K562 (cell line): ENCODE measurements at regions not wholly inside any gene's neighbourhood (a gene's known extent, or its start where the extent isn't known, plus 50 kb on each side); places are given as distances from the start of the nearest gene placed in this dataset.

ENCODE experiments used
- ATAC-seq: fragments of 200-7000 bp; cut with Tn5 transposase; 3 replicates; pipeline ENCODE4 v1.9.1; 2020; ENCODE audit warnings: moderate library complexity
- BruUV-seq: library from RNA; stranded (reverse); fragments of 400-500 nt; replicated peaks from 2 replicates; lab custom pipeline; 2021; lab: Mats Ljungman, UMichigan
- CTCF ChIA-PET: fragments of 300-600 bp; formaldehyde crosslinking; extraction: SDS; loops from one replicate; lab custom pipeline; 2021; ENCODE audit warnings: low intra/inter-chr PET ratio; lab: Yijun Ruan, JAX
- POLR2A ChIA-PET: fragments of 300-600, 350-650 bp; sonication (Branson Sonifier 250); formaldehyde crosslinking; extraction: SDS; loops from one replicate; lab custom pipeline; 2021; ENCODE audit warnings: antibody characterized with exemption, inconsistent platforms; lab: Yijun Ruan, JAX
- DNase-seq, 4 experiments: peaks; one replicate each; pipeline versions ENCODE4 v3.0.0 to v3.0.0-alpha.2; 2011 to 2018; ENCODE audit warnings: low spot score in 3 of 4, mixed read lengths in 3 of 4; ENCODE audit errors: extremely low read depth in 1 of 4
- FAIRE-seq: peaks from 2 replicates; lab custom pipeline; 2011; peaks lifted over from hg19 to GRCh38; lab: Jason Lieb, UNC
- H2AFZ ChIP-seq: 2 replicates; pipeline ENCODE4 v1.6.0; 2011; ENCODE audit warnings: low read depth, low read length, control low read depth, inconsistent platforms
- H3K27ac ChIP-seq: fragments of 200-600 bp; 3 replicates; pipeline ENCODE4 v1.8.0; 2011; ENCODE audit warnings: low read depth, mild to moderate bottlenecking, control low read depth, inconsistent platforms, low read length, moderate library complexity, mixed read lengths; ENCODE audit errors: extremely low read depth
- H3K27me3 ChIP-seq, 2 experiments: fragments of 300-600 bp in 1 of 2; 2 replicates in 1 of 2; 3 replicates in 1 of 2; pipeline versions ENCODE4 v1.6.0 to v1.8.0; 2011; ENCODE audit warnings: inconsistent platforms in 2 of 2, low read length in 2 of 2, mild to moderate bottlenecking in 1 of 2, mixed read lengths in 1 of 2, moderate library complexity in 1 of 2; ENCODE audit not compliant: control insufficient read depth in 2 of 2, insufficient read depth in 2 of 2
- H3K36me3 ChIP-seq: fragments of 300-600 bp; 3 replicates; pipeline ENCODE4 v1.8.0; 2011; ENCODE audit warnings: mild to moderate bottlenecking, low read length, inconsistent platforms; ENCODE audit not compliant: control insufficient read depth, insufficient read depth
- H3K4me1 ChIP-seq, 2 experiments: fragments of 200-600 bp in 1 of 2; replicated peaks in 1 of 2; 2 replicates in 1 of 2; 3 replicates in 1 of 2; pipeline versions ENCODE4 v1.5.1 to v1.8.0; 2011; ENCODE audit warnings: inconsistent platforms in 2 of 2, low read length in 2 of 2, mild to moderate bottlenecking in 1 of 2, mixed read lengths in 1 of 2, moderate library complexity in 1 of 2; ENCODE audit not compliant: control insufficient read depth in 2 of 2, insufficient read depth in 2 of 2
- H3K4me2 ChIP-seq: 2 replicates; pipeline ENCODE4 v1.6.1; 2011; ENCODE audit warnings: low read length, control low read depth, inconsistent platforms, mixed read lengths; ENCODE audit not compliant: insufficient read depth
- H3K4me3 ChIP-seq: fragments of 200-600 bp; sonication (generic), shearing (Covaris generic); 2 replicates; pipeline ENCODE4 v1.5.1; 2016; ENCODE audit warnings: control low read depth, inconsistent platforms
- H3K79me2 ChIP-seq: fragments of 200-600 bp; 3 replicates; pipeline ENCODE4 v1.8.0; 2011; ENCODE audit warnings: low read length, inconsistent platforms; ENCODE audit not compliant: control insufficient read depth, insufficient read depth
- H3K9ac ChIP-seq, 2 experiments: 2 replicates each; pipeline versions ENCODE4 v1.6.0 to v1.6.1; 2011; ENCODE audit warnings: low read depth in 2 of 2, low read length in 2 of 2, control low read depth in 1 of 2, inconsistent platforms in 1 of 2, mild to moderate bottlenecking in 1 of 2, mixed read lengths in 1 of 2; ENCODE audit not compliant: insufficient read depth in 1 of 2
- H3K9me1 ChIP-seq: one replicate; pipeline ENCODE4 v1.6.0; 2011; ENCODE audit warnings: inconsistent platforms, mild to moderate bottlenecking, low read length, moderate library complexity; ENCODE audit not compliant: control insufficient read depth, insufficient read depth
- H3K9me3 ChIP-seq: replicated peaks from 2 replicates; pipeline ENCODE4 v1.5.1; 2011; ENCODE audit warnings: low read depth, low read length, inconsistent platforms; ENCODE audit not compliant: control insufficient read depth, insufficient read depth
- H4K20me1 ChIP-seq: replicated peaks from 2 replicates; pipeline ENCODE4 v1.6.1; 2011; ENCODE audit warnings: low read length, inconsistent platforms, mixed read lengths; ENCODE audit not compliant: control insufficient read depth, insufficient read depth
- ARHGAP35 ChIP-seq: fragments of 450-650 bp; IDR thresholded peaks from 2 replicates; pipeline ENCODE4 v1.6.1; 2018; ENCODE audit not compliant: partially characterized antibody
- CHD2 ChIP-seq: IDR thresholded peaks from 2 replicates; pipeline ENCODE4 v1.6.1; 2011; ENCODE audit warnings: low read depth, low read length
- CTBP1 ChIP-seq: fragments of 450-650 bp; IDR thresholded peaks from 2 replicates; pipeline ENCODE4 v1.6.1; 2016; ENCODE audit warnings: borderline replicate concordance
- FOXK2 ChIP-seq, 2 experiments: fragments of 450-650 bp; IDR thresholded peaks in 1 of 2; conservative IDR thresholded peaks in 1 of 2; 2 replicates each; pipeline ENCODE4 v1.6.1; 2016; ENCODE audit warnings: low read depth in 2 of 2, mild to moderate bottlenecking in 1 of 2
- HLTF ChIP-seq: fragments of 450-650 bp; IDR thresholded peaks from 2 replicates; pipeline ENCODE4 v1.6.1; 2016
- KHSRP ChIP-seq: fragments of 450-650 bp; IDR thresholded peaks from 2 replicates; pipeline ENCODE4 v1.6.1; 2017
- POLR3A ChIP-seq: IDR thresholded peaks from 2 replicates; pipeline ENCODE4 v1.6.1; 2011; ENCODE audit warnings: borderline replicate concordance, mild to moderate bottlenecking, moderate library complexity; ENCODE audit not compliant: insufficient read length, insufficient read depth; ENCODE audit errors: extremely low read depth
- PRPF4 ChIP-seq: fragments of 200-400 bp; formaldehyde crosslinking; IDR thresholded peaks from one replicate; pipeline ENCODE4 v1.6.1; 2017; ENCODE audit warnings: low read length, low read depth, mild to moderate bottlenecking; ENCODE audit not compliant: insufficient read depth, poor library complexity, severe bottlenecking
- SMAD2 ChIP-seq: fragments of 150-350 bp; IDR thresholded peaks from 2 replicates; pipeline ENCODE4 v1.6.1; 2014; ENCODE audit warnings: low read depth, mild to moderate bottlenecking, low read length
- ZNF668 ChIP-seq: fragments of 250-450 bp; sonication (Bioruptor Pico); IDR thresholded peaks from 2 replicates; pipeline ENCODE4 v1.8.0; 2022; ENCODE audit warnings: mild to moderate bottlenecking, inconsistent platforms
- ZNF695 ChIP-seq: fragments of 450-650 bp; formaldehyde crosslinking; IDR thresholded peaks from 2 replicates; pipeline ENCODE4 v1.4.0; 2020; ENCODE audit warnings: mild to moderate bottlenecking, moderate library complexity
- WGBS: fragments of 100-300 bp; shearing (Covaris generic); methylation state at CpG from one replicate; pipeline ENCODE4 v1.1.6; 2016; ENCODE audit warnings: low coverage, mixed read lengths; ENCODE audit not compliant: insufficient coverage; ENCODE audit errors: missing lambda C conversion rate; 5-methylcytosine and 5-hydroxymethylcytosine counted together
- in situ Hi-C: fragments of 300-500 bp; cut with MboI; formaldehyde crosslinking; loops from 4 replicates; pipeline ENCODE4 v1.15.0; 2018; ENCODE audit warnings: inconsistent platforms, mixed read lengths
- intact Hi-C: fragments of 100-400 bp; cut with micrococcal nuclease; formaldehyde crosslinking; loops from 2 replicates; pipeline ENCODE4 v1.14.2; 2022
- TF ChIP-seq, protein P1 (sequence below): sonication (generic); formaldehyde crosslinking; IDR thresholded peaks from 2 replicates; pipeline ENCODE4 v1.8.0; 2022; ENCODE audit warnings: mild to moderate bottlenecking, missing genetic modification reagents
- TF ChIP-seq, protein P2 (sequence below): fragments of 250-450 bp; sonication (Bioruptor Pico); IDR thresholded peaks from 2 replicates; pipeline ENCODE4 v1.4.0; 2020; ENCODE audit warnings: mild to moderate bottlenecking
- TF ChIP-seq, protein P3 (sequence below): fragments of 250-450 bp; sonication (Bioruptor Pico); IDR thresholded peaks from 2 replicates; pipeline ENCODE4 v1.4.0; 2020; ENCODE audit warnings: mild to moderate bottlenecking, moderate library complexity

DNA sequence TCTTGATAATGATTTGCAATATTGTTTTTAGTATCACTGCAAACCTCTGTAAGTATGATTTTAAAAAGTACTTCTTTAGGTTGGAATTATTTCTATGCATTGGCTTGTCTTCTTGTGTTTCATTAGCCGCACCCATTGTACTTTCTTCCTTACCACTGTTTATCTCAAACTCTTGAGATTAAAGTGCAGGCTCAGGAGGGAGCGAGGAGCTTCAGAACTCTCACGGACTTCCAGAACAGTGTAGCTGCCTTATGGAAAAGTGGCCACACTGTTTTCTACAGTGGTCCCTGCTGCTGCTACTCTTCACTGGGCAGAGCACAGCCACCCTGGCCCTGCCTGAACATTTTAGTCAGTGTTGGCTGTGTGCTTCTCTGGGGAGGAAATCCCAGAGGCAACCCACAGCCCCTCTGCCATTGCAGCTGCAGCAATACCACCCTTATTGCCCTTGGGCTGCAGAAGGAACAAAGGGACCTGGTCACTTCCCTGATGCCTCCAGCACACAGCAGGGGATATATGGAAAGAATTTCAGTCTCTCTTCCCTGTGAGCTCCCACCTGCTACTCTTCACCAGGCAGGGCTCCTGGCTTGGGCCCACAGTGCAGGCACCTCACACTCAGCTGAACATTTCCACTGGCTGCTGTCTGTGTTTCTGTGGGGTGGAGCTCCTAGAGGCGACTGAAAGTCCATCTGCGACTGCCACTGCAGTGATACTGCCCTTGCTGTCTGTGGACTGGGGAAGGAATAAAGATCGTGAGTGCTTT, 91.7 kb upstream of the MAP3K4 start:
- ATAC-seq (peak; percentile 69), FAIRE-seq (no peak), DNase-seq (no peak)
- Histone ChIP-seq H3K4me2 (no peak overlapping the region), H3K9me1 (no peaks in the 10 kb centered on the region), H2AFZ (peak overlapping the region; percentile 55; the same call in 1 of the 2 replicates), H3K79me2 (no peaks in the 10 kb centered on the region), H3K9me3 (no peaks in the 10 kb centered on the region), H3K27ac (no peak overlapping the region), H4K20me1 (no peaks in the 10 kb centered on the region), H3K4me3 (no peak overlapping the region), H3K4me1 (peaks cover 0 to 4% of the 10 kb centered on the region in 2 experiments; a peak in 1 of 5 replicates), H3K9ac (no peak overlapping the region; a peak in 1 of 4 replicates), H3K36me3 (no peaks in the 10 kb centered on the region), H3K27me3 (no peaks in the 10 kb centered on the region)
- intact Hi-C loops, result no loop called here
- ChIA-PET POLR2A (interaction anchor here (0.6 to 1.7 kb wide), 3 partner anchors 8 to 66 kb away, joined by 3 to 6 read pairs (median 3); no protein-coding TSS in a partner anchor), CTCF (no interaction called here)
- in situ Hi-C loops, result no loop called here
- 27% methylated on average over 6 of the region's 6 CpGs for WGBS
- no TSS peak for BruUV-seq
- TF ChIP-seq PRPF4 (no peak), ZNF695 (CRISPR knock-in tag) (no peak), POLR3A (no peak), ARHGAP35 (no peak), FOXK2 (conservative IDR thresholded peaks at IDR 0.05 in 1 of 2, IDR thresholded peaks at IDR 0.05 in 1 of 2; ENCODE audit: low read depth in 2 of 2) (no peak), CTBP1 (no peak), ZNF668 (CRISPR knock-in tag) (no peak), HLTF (no peak), KHSRP (no peak), SMAD2 (no peak), CHD2 (no peak)
- TF ChIP-seq, protein P1, sequence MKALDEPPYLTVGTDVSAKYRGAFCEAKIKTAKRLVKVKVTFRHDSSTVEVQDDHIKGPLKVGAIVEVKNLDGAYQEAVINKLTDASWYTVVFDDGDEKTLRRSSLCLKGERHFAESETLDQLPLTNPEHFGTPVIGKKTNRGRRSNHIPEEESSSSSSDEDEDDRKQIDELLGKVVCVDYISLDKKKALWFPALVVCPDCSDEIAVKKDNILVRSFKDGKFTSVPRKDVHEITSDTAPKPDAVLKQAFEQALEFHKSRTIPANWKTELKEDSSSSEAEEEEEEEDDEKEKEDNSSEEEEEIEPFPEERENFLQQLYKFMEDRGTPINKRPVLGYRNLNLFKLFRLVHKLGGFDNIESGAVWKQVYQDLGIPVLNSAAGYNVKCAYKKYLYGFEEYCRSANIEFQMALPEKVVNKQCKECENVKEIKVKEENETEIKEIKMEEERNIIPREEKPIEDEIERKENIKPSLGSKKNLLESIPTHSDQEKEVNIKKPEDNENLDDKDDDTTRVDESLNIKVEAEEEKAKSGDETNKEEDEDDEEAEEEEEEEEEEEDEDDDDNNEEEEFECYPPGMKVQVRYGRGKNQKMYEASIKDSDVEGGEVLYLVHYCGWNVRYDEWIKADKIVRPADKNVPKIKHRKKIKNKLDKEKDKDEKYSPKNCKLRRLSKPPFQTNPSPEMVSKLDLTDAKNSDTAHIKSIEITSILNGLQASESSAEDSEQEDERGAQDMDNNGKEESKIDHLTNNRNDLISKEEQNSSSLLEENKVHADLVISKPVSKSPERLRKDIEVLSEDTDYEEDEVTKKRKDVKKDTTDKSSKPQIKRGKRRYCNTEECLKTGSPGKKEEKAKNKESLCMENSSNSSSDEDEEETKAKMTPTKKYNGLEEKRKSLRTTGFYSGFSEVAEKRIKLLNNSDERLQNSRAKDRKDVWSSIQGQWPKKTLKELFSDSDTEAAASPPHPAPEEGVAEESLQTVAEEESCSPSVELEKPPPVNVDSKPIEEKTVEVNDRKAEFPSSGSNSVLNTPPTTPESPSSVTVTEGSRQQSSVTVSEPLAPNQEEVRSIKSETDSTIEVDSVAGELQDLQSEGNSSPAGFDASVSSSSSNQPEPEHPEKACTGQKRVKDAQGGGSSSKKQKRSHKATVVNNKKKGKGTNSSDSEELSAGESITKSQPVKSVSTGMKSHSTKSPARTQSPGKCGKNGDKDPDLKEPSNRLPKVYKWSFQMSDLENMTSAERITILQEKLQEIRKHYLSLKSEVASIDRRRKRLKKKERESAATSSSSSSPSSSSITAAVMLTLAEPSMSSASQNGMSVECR (CRISPR knock-in tag), result no peak
- TF ChIP-seq, protein P2, sequence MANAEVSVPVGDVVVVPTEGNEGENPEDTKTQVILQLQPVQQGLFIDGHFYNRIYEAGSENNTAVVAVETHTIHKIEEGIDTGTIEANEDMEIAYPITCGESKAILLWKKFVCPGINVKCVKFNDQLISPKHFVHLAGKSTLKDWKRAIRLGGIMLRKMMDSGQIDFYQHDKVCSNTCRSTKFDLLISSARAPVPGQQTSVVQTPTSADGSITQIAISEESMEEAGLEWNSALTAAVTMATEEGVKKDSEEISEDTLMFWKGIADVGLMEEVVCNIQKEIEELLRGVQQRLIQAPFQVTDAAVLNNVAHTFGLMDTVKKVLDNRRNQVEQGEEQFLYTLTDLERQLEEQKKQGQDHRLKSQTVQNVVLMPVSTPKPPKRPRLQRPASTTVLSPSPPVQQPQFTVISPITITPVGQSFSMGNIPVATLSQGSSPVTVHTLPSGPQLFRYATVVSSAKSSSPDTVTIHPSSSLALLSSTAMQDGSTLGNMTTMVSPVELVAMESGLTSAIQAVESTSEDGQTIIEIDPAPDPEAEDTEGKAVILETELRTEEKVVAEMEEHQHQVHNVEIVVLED (CRISPR knock-in tag), result no peak
- TF ChIP-seq, protein P3, sequence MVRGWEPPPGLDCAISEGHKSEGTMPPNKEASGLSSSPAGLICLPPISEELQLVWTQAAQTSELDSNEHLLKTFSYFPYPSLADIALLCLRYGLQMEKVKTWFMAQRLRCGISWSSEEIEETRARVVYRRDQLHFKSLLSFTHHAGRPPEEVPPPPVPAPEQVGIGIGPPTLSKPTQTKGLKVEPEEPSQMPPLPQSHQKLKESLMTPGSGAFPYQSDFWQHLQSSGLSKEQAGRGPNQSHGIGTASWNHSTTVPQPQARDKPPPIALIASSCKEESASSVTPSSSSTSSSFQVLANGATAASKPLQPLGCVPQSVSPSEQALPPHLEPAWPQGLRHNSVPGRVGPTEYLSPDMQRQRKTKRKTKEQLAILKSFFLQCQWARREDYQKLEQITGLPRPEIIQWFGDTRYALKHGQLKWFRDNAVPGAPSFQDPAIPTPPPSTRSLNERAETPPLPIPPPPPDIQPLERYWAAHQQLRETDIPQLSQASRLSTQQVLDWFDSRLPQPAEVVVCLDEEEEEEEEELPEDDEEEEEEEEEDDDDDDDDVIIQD (CRISPR knock-in tag), result no peak
